ENCODE measurements at regions not wholly inside any gene's neighbourhood (a gene's known extent, or its start where the extent isn't known, plus 50 kb on each side); places are given as distances from the start of the nearest gene placed in this dataset.

DNA sequence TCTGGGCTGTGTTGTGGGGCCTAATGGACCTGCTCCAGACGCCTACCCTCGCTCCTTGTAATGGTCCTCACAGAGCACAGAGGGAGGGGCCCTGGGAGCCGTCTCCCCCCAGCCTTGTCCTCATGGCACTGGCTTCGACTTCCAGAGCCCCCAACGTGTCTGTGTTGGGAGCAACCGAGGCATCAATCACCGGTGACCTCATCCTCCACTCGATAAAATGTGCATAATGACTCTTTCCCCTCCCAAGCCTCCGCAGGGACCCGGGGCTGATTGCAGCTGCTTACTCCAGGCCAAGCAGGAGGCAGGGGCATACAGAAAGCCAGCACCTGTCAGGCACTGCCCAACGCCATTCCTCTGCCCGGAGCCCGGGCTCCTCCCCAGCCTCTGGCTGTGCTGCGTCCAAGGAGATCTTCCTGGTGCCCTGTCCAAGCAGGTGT is 271.7 kb downstream of the NDUFA10 start:
- no peak for TF ChIP-seq POLR2AphosphoS5 (IDR thresholded peaks at IDR 0.05; ENCODE audit: low read depth, low read length)
- no peak for TF ChIP-seq TAF1 (IDR thresholded peaks at IDR 0.05; ENCODE audit: borderline replicate concordance, insufficient read depth, low read length)
